ENCODE measurements at regions not wholly inside any gene's neighbourhood (a gene's known extent, or its start where the extent isn't known, plus 50 kb on each side); places are given as distances from the start of the nearest gene placed in this dataset.

DNA sequence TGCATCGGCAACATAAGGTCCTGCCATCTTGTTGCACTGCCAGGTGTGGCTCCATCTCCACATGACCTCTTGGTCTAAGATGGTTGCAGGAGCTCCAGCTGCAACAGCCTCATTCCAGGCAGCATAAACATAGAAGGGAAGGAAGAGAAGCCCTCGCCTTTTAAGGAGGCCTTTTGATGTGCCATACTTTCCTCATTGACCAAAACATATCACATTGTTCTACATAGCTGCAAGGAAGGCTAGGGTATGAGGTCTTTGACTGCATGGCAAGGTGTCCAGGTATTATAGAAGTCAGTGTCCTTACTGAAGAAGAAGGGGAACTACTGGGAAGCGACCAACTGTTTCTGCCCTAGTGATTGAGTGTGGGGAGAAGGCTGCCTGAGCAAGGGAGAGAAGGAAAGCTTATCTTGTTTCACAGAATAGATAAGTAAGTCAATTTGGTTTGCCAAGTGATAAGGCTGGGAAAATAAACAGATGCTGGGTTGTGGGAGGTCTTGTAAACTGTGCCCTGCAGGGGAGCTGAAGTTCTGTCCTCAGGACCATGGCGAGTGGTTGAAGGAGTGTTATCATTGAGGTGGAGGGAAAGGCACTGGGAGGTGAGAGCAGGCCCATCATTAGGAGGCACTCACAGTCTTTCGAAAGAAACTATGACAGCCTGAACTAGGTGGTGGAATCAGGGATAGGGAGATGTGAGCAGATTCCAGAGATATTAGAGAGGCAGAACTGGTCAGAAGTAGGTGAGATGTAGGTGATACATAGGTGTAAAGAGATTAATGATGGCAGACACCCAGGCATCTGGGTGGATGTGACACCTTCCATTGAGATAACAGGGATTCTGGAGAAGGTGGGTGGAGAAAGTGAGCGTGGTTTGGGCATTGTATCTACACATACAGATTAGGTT lies 93.8 kb upstream of the IGF1R start:
- no peak for DNase-seq

DNA sequence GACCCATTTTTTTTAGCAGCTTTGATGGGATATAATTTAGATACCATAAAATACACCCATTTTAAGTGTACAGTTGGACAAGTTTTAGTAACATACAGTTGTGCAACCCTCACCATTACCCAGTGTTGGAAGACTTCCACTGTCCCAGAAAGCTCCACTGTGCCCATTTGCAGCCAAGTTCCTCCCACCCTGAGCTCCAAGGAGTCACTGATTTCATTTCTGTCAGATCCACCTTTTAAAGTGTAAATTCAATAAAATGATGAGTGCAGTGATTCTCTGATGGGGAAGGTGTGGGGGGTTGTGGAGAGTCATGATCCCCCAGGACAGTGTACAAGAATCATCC lies 93.2 kb upstream of the IGF1R start:
- no peak for DNase-seq

DNA sequence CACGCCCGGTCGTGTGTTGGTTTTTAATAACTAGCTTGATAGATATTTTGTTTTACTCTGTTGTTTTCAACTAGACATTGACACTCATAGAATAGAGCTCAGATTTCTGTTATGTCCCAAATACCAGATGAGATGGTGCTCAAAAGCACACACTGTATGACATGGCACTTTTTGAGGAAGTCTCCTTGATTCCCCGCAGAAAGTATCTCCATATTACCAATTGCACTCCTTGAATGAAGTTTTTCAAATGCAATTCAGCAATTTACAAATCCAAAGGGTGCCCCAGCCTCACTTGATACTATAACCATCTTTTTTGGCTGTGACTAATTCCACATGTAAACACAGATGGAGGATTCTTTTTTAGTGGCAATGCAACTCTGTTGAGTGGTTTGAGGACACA lies 92.0 kb upstream of the IGF1R start:
- no peak for DNase-seq

DNA sequence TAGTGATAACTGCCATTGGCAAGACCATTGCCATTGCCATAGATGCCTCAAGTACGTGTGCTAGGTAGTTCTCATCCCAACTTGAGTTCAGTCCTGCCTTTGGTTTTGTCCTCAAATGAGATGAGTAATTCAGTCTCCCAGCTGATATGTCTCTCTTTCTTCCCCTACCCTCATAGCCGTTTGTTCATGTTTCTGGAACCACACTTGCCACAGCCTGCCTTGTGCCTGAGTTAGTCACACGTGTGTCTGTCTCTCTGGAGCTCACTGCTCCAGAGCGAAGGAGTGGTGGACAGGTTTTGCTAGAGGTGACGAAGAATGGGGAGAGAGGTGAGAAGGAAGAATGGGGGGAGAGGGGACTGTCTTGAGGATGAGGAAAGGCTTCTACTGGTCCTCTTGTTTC lies 88.0 kb upstream of the IGF1R start:
- DNase-seq = no peak

GRCh38 chr15:98561169-98561941 lies 87.0 kb upstream of the IGF1R start:
- DNase-seq = no peak

- DNase-seq = no peak
These were observed 85.9 kb upstream of the IGF1R start for GRCh38 chr15:98562331-98562937.

GRCh38 chr15:98565566-98565965 lies 82.8 kb upstream of the IGF1R start:
- no peak for DNase-seq

GRCh38 chr15:98567951-98568350 lies 80.4 kb upstream of the IGF1R start:
- no peak for DNase-seq

GRCh38 chr15:98568382-98569017 lies 79.8 kb upstream of the IGF1R start:
- DNase-seq = no peak

GRCh38 chr15:98570119-98570518 lies 78.2 kb upstream of the IGF1R start:
- no peak for DNase-seq

DNA sequence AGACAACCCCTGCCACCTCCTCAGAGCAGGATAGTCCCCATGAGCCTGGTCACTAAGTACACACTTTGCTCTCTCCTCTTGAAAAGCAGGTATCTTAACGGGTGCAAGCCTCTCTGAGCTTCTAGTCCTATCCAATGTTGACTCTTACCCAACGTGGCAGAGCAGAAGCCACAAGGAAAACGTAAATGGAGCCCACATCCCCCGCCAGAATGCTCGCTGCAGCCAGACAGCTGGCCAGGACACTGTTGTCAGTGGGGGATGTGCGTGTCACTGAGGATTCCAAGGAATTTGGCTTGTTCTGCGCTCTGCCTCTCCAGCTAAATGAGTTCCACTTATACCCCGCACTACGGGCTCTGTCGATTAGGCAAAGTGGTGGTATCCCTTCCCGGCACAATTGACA lies 67.8 kb upstream of the IGF1R start:
- peak; percentile 30 to 45 for DNase-seq

DNA sequence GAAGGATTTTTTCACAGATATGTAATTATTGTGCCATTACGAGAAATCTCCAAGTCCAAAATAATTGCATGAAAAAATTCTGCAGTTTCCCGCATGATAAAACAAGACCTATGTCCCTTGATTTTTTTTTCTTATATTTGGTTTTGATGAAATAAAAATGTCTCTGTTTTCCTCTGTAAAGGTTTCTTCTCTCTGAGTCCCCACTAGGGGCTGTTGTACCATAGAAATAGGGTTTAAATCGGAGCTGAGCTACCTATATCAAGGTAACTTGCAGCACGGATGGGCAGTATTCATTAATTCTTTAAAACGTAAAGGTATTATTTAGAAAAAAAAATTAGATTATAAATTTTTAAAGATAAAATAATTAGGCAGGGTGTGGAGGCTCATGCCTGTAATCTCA lies 66.6 kb upstream of the IGF1R start:
- DNase-seq = no peak

DNA sequence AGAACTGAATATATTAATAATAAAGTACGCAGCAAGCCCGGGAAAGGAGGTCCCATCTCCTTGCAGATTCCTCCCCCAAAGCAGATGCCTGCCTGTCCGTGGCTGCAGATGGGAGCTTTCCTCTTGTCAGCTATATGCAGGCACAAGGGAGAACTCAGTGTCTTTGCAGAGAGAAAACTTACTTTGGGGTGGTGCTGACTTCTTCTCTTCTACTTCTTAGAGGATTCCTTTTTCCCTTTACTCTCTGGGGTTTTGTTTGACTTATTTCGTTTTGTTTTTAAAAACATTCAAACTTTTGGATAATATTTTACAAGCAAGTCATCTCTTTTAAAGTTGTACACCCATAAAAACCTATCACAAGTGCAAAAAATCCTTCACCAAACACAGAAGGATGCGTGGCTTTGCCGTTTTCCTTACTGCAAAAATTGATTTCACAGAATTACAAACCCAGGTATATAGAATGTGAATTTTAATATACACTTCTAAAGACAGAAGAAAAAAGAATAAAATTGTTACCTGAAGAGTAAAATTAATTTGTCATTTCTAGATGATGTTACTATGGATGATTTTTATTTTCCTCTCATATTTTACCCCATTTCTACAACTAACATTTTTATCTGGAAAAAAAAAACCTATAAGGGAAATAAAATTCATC lies 65.3 kb upstream of the IGF1R start:
- no peak for DNase-seq

- no peak for DNase-seq
These were observed 64.4 kb upstream of the IGF1R start for GRCh38 chr15:98583771-98584430.

GRCh38 chr15:98586066-98586465 lies 62.3 kb upstream of the IGF1R start:
- DNase-seq = no peak

- DNase-seq = no peak
These were observed 56.2 kb upstream of the IGF1R start for GRCh38 chr15:98592136-98592535.

DNA sequence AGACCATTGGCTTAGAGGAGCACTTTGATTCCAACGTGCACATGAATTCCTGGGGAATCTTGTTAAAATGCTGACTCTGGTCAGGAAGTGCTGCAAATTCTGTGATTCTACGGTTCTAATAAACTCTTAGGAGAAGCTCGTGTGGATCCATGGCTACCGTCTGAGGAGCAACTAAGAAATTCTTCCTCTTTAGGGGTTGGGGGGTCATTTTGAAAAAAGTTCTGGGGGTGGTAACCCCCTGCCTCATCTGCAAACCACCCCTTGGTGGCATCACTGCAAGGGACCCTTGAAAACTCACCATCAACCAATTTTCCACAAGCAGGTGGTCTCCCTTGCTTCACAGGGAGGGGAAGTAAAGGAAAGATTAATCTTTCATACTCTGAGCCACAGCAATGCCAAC lies 52.2 kb upstream of the IGF1R start:
- DNase-seq = no peak

DNA sequence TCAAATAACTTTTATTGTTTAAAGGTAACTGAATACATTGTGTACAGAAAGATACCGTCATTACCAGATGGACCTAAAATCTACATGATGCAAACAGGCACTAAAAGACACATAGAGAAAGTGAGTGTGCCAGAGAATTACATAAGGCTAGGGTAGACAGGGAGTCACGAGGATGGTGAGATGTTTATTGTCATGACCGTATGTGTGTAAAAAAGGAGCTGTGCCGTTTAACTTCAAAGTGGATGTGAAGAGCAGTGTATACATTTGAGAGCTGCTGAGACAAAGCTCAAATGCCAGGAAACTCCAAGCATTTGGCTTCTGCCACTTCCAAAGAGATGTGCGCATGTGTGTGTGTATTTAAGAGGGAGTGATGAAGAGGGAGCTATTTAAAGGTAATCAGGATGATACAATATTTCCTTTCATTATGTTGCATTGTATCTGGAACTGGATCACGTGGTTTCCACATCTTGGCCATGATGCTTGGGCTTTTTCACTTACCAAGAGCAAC lies 51.4 kb upstream of the IGF1R start:
- peak; percentile 37 to 51 for DNase-seq

- DNase-seq = no peak
These were observed 50.7 kb upstream of the IGF1R start for GRCh38 chr15:98597666-98598065.

All from right lung (tissue), 2 donors.